Dermis blood vessel endothelial cell (primary cell): ENCODE measurements at regions not wholly inside any gene's neighbourhood (a gene's known extent, or its start where the extent isn't known, plus 50 kb on each side); places are given as distances from the start of the nearest gene placed in this dataset.
"Not testable (repeated sequence)": the region's sequence is repeated elsewhere in the genome, so short reads cannot be mapped to it uniquely, and the experiment has no call there.

Experiments used
- DNase-seq: peaks from one replicate; pipeline ENCODE4 v3.0.0; 2010

DNA sequence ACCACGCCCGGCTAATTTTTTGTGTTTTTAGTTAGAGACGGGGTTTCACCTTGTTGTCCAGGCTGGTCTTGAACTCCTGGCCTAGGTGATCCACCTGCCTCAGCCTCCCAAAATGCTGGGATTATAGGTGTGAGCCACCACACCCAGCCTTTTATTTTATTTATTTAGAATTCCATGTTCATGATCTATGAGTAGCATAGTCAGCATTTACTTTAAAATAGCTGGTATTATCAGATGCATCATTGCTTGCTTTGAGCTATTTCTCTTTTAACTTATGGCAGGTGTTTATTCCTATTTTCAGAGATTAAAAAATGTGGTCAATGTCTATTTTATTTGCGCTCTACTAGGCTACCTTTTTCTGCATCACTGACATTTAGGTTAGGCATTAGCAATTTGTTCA lies 152.0 kb downstream of the UTRN start:
- DNase-seq = no peak

DNA sequence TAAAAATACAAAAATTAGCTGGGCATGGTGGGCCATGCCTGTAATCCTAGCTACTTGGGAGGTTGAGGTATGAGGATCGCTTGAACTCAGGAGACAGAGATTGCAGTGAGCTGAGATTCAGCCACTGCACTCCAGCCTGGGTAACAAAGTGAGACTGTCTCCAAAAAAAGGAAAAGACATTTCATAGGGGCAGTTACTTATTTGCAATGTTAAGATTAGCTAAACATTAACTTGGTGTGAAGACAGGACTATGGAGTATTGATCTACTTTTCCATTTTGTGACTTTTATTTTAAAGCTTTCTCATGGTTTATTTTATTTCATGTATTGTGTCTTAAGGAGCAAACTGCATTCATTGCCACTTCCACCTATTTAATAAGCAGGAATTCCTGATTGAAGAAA lies 153.0 kb downstream of the UTRN start:
- DNase-seq = no peak

DNA sequence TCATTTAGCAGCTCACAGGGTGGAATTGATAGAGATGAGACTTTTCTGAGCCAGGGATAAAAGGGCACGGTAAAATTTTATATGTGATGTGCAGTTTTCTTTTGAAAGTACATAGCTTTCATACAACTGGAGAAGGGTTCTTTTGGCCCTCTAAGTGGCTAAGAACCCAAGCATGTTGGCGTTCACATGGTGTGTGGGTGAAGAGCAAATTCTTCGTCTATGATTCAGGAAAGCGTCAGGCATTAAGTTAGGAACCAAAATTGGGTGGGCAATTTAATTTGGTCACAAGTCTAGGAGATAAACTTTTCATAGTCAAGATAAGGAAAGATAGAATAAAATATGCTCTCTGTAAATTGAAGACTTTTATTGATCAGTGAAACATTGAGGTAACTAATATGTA lies 153.9 kb downstream of the UTRN start:
- no peak for DNase-seq

DNA sequence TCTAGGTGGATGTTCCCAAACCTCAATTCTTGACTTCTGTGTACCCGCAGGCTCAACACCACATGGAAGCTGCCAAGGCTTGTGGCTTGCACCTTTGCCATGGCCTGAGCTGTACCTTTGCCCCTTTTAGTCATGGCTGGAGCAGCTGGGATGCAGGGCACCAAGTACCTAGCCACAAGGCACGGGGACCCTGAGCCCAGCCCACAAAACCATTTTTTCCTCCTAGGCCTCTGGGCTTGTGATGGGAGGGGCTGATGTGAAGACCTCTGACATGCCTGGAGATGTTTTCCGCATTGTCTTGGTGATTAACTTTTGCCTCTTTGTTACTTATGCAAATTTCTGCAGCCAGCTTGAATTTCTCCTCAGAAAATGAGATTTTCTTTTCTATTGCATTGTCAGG lies 156.7 kb downstream of the UTRN start:
- DNase-seq = not testable (repeated sequence)

DNA sequence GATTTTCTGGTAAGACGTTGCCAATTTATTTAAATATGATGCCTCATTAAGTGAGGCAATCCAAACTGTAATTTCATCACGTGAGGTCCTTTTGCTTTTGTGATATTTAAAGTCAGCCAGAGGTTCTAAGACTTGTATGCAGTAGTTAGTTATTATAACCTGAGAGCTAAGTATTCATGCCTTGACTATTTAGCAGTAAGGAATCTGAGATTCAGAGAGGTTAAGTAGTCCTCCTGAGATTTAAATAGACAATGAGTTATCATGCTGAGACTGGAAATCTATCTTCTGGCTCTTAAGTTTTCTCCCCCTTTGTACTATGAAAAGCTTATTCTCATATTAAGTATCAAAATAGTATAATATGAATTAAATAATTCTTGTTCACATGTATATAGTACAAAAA lies 158.0 kb downstream of the UTRN start:
- no peak for DNase-seq

DNA sequence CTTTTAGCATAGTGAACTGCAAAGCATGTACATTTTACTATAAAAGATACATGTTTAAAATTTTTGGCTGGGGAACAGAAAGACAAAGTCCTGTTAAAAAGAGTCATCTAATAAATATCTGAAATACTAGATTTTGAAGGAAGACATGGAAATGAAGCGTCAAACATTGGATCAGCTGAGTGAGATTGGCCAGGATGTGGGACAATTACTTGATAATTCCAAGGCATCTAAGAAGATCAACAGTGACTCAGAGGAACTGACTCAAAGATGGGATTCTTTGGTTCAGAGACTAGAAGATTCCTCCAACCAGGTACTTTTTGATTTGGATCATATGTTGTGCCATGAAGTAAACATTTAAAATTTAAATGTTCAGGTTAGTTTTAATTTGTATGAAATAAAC lies 162.3 kb downstream of the UTRN start:
- DNase-seq = peak; percentile 79

DNA sequence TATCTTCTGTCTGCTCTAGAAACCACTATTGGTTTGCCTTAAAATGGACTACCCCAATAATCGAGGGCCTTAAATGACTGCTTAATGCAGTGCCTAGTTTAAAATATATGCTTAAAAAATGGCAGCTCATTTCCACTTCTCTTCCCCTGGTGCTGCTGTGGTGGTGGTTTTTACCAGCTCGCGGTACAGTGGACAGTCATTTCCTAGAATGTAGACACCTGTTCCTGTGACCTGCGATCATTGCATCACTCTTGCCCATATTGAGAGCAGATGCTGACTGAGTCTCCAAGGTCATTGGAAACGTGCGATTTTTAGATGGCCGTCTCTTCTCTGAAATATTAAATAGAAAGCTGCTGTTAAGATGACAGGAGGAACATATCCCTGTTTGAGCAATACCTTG lies 164.1 kb downstream of the UTRN start:
- no peak for DNase-seq

DNA sequence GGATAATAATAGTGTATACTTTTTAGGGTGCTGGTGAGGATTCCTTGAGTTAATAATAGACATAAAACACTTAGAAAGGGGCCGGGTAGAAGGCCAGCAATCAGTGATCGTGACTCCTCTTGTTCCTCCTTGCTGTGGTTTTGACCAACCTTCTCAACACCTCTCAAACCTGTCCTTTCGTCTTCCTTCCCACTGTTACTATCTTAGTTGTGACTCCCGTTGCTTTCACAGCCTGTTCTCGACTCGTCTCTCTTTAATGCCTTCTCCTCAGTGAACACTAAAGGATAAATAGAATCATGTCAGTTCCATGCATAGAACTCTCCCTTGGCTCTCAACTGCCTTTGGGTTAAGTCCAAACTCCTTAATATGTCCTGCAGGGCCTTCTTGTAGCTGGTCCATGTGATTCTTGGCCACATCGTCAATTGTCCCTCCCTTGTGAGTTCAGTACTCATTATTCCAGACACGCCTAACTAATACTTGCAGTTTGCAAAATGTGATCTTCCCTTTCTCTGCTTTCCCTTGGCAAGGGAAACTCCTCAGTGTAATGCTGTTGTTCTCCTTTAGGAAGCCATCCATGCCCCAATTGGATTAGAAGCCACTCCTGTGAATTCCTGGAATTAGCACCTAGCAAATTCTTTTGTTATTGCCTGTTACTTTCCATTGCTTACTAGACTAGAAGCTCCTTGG lies 164.9 kb downstream of the UTRN start:
- DNase-seq = no peak

DNA sequence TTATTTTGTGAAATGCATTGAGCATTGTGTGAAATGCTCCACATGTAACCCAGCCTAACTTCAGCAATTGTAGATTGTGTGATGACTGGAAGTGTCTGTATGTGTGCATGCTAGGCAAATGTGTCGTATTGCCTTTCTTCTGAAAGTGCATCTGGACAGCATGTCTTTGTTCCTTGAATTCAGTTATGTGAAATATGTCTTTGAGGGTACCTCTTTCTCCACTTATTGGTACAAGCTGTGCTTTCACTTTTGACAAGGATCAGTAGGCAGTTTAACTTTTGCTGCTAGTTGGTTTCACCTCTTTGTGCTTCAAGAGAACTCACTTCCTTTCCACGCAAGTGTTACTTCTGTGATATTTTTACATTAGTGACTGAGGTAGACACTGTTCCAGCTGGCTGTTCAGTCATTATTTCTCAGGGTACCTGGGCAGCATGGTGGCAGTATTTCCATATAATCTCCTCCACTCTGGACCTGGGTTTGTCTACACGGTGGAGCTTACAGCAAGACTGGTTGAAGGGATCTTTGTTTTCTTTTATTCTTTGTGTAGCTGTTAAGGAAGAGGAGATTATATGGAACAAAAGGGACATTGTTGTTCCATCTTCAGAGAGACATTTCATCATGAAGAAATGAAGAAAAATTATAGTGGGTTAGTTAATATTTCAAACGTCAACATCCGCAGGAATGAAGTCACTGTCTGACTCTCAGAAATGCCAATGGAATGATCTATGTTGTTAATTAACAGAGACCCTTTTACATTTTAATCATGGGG lies 175.4 kb downstream of the UTRN start:
- DNase-seq = no peak

DNA sequence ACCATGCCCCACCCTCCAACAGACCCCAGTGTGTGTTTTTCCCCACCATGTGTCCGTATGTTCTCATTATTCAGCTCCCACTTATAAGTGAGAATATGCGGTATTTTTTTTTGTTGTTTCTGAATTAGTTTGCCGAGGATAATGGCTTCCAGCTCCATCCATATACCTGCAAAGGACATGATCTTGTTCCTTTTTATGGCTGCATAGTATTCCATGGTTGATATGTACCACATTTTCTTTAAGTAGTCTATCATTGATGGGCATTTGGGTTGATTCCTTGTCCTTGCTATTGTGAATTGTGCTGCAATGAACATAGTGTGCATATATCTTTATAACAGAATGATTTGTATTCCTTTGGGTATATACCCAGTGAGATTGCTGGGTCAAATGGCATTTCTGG lies 176.9 kb downstream of the UTRN start:
- no peak for DNase-seq

DNA sequence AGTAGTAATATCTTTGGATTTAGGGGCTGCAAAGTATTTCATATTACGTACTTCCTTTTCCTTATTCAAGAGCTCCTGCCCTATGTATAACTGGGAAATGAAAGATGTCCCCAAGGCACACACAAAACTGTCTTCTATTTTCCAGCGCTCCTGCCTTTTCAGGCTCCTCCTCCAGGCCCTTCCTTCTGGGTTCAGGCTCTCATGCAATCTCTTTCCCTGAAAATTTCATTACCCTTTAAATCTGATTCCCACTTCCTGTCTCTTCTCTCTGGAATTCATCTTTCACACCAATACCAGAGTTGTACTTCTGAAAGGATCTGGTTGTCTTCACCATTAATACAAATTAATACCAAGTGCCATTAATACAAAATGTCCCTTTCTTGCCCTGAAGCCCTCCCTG lies 181.6 kb downstream of the UTRN start:
- DNase-seq = no peak

DNA sequence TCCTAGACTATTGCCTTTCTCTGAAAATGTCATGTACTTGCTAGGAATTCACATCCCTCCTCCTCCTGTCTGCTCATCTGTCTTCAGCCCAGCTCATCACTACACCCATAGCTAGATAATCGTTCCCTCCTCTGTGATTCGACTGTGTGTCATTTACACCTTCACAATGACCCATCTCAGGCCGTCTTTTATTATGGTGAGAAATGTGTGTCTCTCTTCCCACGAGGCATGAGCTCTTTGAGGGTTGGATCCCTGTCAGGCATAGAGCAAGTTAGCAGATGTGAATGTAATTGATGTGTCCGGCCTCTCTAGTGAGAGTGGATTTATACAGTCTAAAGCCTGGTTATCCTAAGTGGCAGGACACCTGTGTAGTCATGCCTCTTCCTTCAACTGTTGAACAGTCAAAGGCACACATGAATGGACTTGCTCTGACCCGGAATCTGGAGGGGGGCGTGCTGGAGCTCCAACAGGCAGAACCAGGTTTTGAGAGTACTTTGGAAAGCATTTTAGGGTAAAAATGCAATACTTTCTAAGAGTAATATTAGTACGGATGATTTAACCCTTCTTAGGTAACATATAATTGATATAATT lies 182.1 kb downstream of the UTRN start:
- no peak for DNase-seq

DNA sequence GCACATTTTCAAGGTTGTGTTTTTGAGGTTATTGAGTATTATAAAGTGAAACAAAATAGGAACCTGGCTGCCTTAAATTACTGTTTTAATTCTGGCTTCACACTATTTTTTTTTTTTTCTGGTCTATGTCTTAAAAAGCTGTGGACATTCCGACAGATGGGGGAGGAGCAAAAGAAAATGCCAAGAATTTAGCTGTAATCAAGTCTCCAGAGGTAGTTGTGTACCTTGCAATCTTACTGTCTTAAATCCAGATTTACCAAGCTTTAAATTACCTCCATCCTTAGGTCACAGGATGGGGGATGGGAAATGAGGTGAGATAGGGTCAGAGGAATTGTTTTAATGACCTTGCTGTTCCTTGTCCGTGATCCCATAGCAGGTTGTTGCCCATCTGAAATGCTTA lies 182.8 kb downstream of the UTRN start:
- DNase-seq = no peak

DNA sequence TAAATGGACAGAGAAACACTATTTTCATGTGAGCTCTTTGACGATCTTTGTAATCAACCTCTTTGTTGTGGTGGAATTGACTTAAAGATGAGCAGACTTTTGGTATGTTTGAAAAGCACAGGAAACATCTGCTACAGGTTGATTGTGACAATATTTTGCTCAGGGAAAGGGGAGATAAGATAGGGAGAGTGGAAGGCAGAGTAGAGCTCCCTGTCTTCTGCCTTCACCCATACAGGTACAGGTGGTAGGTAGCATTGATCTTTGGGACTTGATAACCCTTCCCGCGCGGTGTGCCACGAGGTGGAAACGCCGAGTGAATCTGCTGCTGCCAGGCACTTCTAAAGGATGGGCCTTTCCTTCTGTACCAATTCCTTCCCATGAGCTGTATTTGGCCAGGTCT lies 183.6 kb downstream of the UTRN start:
- no peak for DNase-seq

DNA sequence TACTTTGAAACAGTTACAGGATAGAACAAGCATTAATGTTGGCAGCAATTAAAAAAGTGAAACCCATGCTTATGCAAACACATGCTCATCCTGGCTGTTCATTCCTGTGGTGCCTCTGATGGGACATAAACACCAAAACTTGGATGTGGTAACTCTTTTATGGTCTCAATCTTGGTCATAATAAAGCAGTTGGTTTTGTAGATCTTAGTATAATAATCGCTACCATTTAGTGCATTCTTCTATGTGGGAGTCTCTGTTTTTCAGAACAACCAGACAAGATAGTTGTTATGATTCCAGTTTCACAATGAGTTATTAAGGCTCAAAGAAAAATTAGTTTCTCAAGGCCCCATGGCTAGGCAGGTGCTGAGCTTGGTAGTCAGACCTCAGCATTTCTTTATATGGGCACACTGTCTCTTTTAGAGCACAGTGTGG lies 184.0 kb downstream of the UTRN start:
- DNase-seq = no peak

DNA sequence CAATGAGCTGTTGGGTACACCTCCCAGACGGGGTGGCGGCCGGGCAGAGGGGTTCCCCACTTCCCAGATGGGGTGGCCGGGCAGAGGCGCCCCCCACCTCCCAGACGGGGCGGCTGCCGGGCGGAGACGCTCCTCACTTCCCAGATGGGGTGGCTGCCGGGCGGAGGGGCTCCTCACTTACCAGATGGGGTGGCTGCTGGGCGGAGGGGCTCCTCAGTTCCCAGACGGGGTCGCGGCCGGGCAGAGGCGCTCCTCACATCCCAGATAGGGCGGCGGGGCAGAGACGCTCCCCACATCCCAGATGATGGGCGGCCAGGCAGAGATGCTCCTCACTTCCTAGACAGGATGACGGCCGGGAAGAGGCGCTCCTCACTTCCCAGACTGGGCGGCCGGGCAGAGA lies 185.1 kb downstream of the UTRN start:
- not testable (repeated sequence) for DNase-seq

DNA sequence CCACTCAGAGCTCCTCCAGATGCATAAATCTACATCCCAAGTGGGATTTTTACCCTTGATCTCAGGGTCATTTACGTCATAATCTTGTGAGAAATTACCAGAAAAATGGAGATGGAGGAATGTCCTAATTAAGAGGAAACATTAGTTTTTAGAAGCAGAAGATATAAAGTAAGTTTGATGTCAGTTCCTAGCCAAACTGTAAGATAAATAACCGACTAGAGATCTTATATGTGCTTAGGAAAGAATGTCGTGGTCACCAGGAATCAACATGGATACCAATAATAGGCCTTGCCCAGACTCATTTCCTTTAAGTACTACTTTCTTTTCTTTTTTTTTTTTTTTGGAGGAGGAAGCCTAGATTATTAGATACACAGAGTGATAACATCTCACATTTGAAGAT lies 186.9 kb downstream of the UTRN start:
- DNase-seq = no peak

DNA sequence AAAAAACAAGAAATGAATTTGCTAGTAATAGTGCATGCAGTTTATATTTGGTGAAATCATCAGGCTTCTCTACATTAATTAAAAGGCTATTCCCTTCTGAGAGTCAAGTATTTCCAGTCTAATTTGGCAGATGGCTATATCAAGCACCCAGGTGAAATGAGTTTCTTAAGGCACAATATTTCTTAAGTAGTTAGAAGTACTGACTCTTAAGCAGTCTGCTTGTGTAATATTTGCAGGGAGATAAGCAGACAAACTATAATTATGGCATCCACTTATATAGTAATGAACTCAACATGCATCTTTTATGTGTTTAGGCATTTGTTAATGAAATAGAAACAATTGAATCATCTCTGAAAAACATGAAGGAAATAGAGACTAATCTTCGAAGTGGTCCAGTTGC lies 189.2 kb downstream of the UTRN start:
- DNase-seq = no peak

DNA sequence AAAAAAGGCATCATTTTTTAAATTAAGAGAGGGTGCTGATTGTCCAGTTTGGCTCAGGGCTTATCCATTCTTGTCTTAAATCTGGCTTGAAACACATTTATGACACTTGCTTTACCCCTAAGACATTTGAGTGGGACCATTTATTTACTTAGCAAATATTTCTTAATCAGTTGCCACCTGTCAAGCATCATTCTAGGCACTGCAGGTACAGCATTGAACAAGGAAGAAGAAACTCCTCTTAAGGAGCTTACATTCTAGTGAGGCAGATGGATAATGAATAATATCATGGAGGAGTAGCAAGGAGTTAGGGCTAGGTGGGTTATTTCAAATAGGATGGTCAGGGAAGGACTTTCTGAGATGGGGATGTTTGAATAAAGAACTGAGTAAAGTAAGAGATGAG lies 189.8 kb downstream of the UTRN start:
- no peak for DNase-seq

DNA sequence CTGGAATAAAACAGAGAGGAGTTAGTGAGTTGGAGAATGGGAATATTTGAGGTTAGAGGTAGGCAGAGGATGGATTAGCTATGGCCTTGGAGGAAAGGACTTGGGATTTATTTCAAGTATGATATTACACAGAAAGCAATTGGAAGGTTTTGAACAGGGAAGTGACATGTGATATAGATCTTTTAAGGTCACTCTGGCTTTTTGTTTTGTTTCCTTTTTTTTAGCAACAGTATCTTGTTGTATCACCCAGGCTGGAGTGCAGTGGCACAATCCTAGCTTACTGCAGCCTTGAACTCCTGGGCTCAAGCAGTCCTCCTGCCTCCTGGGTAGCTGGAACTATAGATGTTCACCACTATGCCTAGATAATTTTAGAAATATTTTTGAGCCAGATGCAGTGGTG lies 190.3 kb downstream of the UTRN start:
- no peak for DNase-seq

DNA sequence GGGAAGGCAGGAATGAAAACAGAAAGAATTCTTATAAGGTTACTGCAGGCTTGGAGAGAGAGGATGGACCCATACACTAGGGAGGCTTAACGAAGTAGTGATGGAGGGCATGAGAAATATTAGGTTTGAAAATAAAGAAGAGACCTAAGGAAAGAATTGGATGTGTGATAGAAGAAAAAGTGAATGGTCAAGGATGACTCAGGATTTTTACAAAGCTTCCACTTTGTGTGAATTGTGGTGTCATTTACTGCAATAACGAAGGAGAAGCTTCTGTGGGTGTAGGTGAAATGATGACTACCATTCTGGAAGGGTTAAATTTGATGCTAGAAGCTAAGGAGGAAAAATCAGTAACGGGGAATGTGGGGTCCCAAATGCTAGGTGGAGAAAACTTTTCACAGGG lies 191.2 kb downstream of the UTRN start:
- no peak for DNase-seq

DNA sequence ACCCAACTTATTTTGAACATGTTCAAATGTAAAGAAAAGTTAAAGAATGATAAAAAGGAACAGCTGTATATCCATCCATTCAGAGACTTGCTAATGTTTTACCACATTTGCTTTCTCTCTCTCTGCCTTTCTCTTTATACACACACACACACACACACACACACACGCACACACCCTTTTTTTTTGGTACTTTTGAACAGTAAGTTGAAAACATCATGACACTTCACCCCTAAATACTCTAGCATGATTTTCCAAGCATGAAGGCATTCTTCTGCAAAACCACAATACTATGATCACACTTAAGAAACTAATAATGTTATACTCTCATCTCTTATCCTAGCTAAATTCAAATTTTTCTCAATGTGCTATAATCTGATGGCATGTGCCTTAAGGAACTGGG lies 192.3 kb downstream of the UTRN start:
- DNase-seq = no peak

DNA sequence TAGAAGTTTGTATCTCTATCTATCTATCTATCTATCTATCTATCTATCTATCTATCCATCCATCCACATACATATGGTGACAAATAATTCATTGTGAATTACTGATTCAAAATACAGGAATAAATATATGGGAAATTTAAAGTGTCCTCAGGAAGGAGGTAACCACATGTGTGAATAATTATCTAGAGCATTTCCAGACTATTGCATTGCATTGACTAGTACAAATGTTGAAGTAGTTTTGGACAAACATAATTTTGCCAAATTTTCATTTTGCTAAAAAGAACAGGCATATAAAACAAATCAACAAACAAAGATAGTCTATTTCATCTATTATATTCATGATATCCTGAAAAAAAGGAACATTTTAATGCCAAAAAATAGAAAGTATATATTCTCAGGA lies 192.7 kb downstream of the UTRN start:
- DNase-seq = no peak

DNA sequence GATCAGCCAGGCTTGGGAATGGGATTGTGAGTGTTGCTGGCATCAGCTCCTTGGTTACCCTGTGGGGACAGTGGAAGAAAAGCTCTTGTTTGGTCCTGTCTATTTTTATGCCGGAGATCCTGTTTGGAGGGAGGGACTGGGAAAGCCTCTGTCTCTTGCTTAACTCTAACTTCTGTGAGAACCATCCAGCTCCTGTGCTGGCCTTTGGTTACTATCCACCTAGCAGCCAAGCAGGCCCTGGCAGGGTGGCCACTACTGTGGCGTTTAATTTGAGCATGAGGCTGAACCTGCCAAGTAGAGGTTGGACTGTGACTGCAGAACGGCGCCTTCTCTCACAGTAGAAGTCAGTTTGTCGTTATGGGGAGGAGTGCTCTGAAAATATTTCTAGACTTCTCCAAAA lies 193.3 kb downstream of the UTRN start:
- DNase-seq = no peak
